ENCODE measurements at regions not wholly inside any gene's neighbourhood (a gene's known extent, or its start where the extent isn't known, plus 50 kb on each side); places are given as distances from the start of the nearest gene placed in this dataset.

DNA sequence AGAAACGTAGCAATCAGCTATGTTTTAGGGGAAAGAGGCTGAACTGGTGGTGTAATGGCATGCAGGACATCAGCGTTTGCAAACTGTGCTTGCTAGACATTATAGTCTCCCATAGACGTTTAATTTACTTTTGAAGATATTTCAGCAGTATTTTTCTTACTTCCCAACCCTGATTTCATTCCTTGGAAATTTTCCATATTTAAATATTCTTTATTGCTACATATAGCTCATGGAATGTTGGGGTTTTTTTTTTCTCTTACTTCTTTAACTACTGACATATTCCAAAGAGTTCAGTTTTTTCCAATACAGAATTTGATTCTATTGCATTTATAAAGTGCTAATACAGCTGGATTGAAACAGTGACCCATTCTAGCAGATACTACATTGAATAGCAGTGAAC lies 694.4 kb upstream of the CITED2 start:
- TF ChIP-seq, protein P1, sequence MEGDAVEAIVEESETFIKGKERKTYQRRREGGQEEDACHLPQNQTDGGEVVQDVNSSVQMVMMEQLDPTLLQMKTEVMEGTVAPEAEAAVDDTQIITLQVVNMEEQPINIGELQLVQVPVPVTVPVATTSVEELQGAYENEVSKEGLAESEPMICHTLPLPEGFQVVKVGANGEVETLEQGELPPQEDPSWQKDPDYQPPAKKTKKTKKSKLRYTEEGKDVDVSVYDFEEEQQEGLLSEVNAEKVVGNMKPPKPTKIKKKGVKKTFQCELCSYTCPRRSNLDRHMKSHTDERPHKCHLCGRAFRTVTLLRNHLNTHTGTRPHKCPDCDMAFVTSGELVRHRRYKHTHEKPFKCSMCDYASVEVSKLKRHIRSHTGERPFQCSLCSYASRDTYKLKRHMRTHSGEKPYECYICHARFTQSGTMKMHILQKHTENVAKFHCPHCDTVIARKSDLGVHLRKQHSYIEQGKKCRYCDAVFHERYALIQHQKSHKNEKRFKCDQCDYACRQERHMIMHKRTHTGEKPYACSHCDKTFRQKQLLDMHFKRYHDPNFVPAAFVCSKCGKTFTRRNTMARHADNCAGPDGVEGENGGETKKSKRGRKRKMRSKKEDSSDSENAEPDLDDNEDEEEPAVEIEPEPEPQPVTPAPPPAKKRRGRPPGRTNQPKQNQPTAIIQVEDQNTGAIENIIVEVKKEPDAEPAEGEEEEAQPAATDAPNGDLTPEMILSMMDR (conservative IDR thresholded peaks at IDR 0.05) = no peak
- no peak for TF ChIP-seq EZH2 (IDR thresholded peaks at IDR 0.05; ENCODE audit: low read depth)

All from PC-9 (cell line).